ENCODE measurements at regions not wholly inside any gene's neighbourhood (a gene's known extent, or its start where the extent isn't known, plus 50 kb on each side); places are given as distances from the start of the nearest gene placed in this dataset.

DNA sequence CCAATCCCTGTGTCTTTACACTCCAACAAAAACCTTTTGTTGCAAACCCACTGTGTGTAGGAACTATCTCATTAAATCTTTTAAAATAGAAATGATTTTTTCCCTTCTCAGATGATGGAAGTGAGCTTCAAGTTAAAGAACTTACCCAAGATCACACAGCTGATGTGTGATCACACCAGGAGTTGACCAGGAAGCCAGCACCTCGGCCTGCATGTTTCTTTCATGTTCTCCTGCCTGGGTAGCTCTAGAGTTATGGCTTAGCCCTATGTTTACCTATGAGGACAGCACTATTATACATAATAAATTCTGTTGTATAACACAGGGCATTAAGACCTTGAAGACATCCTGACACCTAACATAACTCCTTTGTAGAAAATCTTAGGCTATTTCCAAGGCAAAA is 132.1 kb upstream of the KLHL25 start:
- 93% methylated on average over 1 of the region's 1 CpG; no CpG with 5 or more reads in 1 of the 2 experiments for WGBS, 2 experiments (ENCODE audit: insufficient coverage in 1 of 2, insufficient read length in 1 of 2)
- H3K4me1 Mint-ChIP-seq: no peaks in the 10 kb centered on the region
- no peaks in the 10 kb centered on the region for H3K36me3 ChIP-seq (ENCODE audit: control insufficient read depth, insufficient read depth, low read length)
- no peak for DNase-seq
- H3K36me3 Mint-ChIP-seq (ENCODE audit: low read depth): no peaks in the 10 kb centered on the region
- no peak overlapping the region for H3K27ac Mint-ChIP-seq
- no peak overlapping the region for H3K9ac ChIP-seq (ENCODE audit: extremely low read depth, low read length, poor library complexity, severe bottlenecking)
- no peak for TF ChIP-seq CTCF (conservative IDR thresholded peaks at IDR 0.05)
- H3K27me3 ChIP-seq (ENCODE audit: control insufficient read depth, insufficient read depth, low read length, poor library complexity, severe bottlenecking): peaks cover 78% of the 10 kb centered on the region
- peaks cover 59% of the 10 kb centered on the region for H3K27me3 Mint-ChIP-seq (ENCODE audit: insufficient read depth)
- no peaks in the 10 kb centered on the region for H3K9me3 ChIP-seq (ENCODE audit: control insufficient read depth, low read length)
- H3K4me3 Mint-ChIP-seq: no peak overlapping the region
- H3K27ac ChIP-seq (ENCODE audit: low read depth, low read length): no peak overlapping the region
- H3K4me3 ChIP-seq (ENCODE audit: low read length): no peak overlapping the region
- no peaks in the 10 kb centered on the region for H3K9me3 Mint-ChIP-seq
- no peaks in the 10 kb centered on the region for H3K4me1 ChIP-seq (ENCODE audit: control insufficient read depth, insufficient read depth, low read length)

GRCh38 chr15:85927931-85928537 is 133.3 kb upstream of the KLHL25 start:
- H3K27ac ChIP-seq (ENCODE audit: low read depth, low read length): no peak overlapping the region
- no peak overlapping the region for H3K9ac ChIP-seq (ENCODE audit: extremely low read depth, low read length, poor library complexity, severe bottlenecking)
- 82 to 94% methylated on average over 2 of the region's 2 CpGs for WGBS, 2 experiments (ENCODE audit: insufficient coverage in 1 of 2, insufficient read length in 1 of 2)
- H3K9me3 ChIP-seq (ENCODE audit: control insufficient read depth, low read length): no peaks in the 10 kb centered on the region
- DNase-seq: no peak
- H3K27me3 ChIP-seq (ENCODE audit: control insufficient read depth, insufficient read depth, low read length, poor library complexity, severe bottlenecking): peaks cover 66% of the 10 kb centered on the region
- H3K36me3 Mint-ChIP-seq (ENCODE audit: low read depth): no peaks in the 10 kb centered on the region
- H3K36me3 ChIP-seq (ENCODE audit: control insufficient read depth, insufficient read depth, low read length): no peaks in the 10 kb centered on the region
- no peaks in the 10 kb centered on the region for H3K4me1 Mint-ChIP-seq
- no peak overlapping the region for H3K4me3 ChIP-seq (ENCODE audit: low read length)
- no peaks in the 10 kb centered on the region for H3K9me3 Mint-ChIP-seq
- TF ChIP-seq CTCF (conservative IDR thresholded peaks at IDR 0.05): no peak
- H3K27me3 Mint-ChIP-seq (ENCODE audit: insufficient read depth): peaks cover 51% of the 10 kb centered on the region
- H3K4me1 ChIP-seq (ENCODE audit: control insufficient read depth, insufficient read depth, low read length): no peaks in the 10 kb centered on the region
- H3K27ac Mint-ChIP-seq: no peak overlapping the region
- no peak overlapping the region for H3K4me3 Mint-ChIP-seq

GRCh38 chr15:85929786-85930185 is 135.1 kb upstream of the KLHL25 start:
- H3K27me3 ChIP-seq (ENCODE audit: control insufficient read depth, insufficient read depth, low read length, poor library complexity, severe bottlenecking): peaks cover 49% of the 10 kb centered on the region
- no peak overlapping the region for H3K27ac Mint-ChIP-seq
- H3K4me1 Mint-ChIP-seq: no peaks in the 10 kb centered on the region
- no peak for TF ChIP-seq CTCF (conservative IDR thresholded peaks at IDR 0.05)
- 100% methylated on average over 1 of the region's 1 CpG for WGBS, 2 experiments (ENCODE audit: insufficient coverage in 1 of 2, insufficient read length in 1 of 2)
- H3K27me3 Mint-ChIP-seq (ENCODE audit: insufficient read depth): peaks cover 35% of the 10 kb centered on the region
- DNase-seq: no peak
- no peaks in the 10 kb centered on the region for H3K9me3 Mint-ChIP-seq
- H3K36me3 Mint-ChIP-seq (ENCODE audit: low read depth): no peaks in the 10 kb centered on the region
- H3K4me3 Mint-ChIP-seq: no peak overlapping the region
- H3K36me3 ChIP-seq (ENCODE audit: control insufficient read depth, insufficient read depth, low read length): no peaks in the 10 kb centered on the region
- H3K9me3 ChIP-seq (ENCODE audit: control insufficient read depth, low read length): no peaks in the 10 kb centered on the region
- H3K27ac ChIP-seq (ENCODE audit: low read depth, low read length): no peak overlapping the region
- no peaks in the 10 kb centered on the region for H3K4me1 ChIP-seq (ENCODE audit: control insufficient read depth, insufficient read depth, low read length)
- no peak overlapping the region for H3K9ac ChIP-seq (ENCODE audit: extremely low read depth, low read length, poor library complexity, severe bottlenecking)
- H3K4me3 ChIP-seq (ENCODE audit: low read length): no peak overlapping the region

Data from endodermal cell (in vitro differentiated cells).